ENCODE measurements at regions not wholly inside any gene's neighbourhood (a gene's known extent, or its start where the extent isn't known, plus 50 kb on each side); places are given as distances from the start of the nearest gene placed in this dataset.

GRCh38 chr12:127106041-127106440 is 1160.9 kb upstream of the TMEM132C start:
- Histone ChIP-seq H3K9ac (ENCODE audit: low read length) (no peak overlapping the region), H2AFZ (ENCODE audit: low read depth, low read length) (no peak overlapping the region), H3K4me2 (ENCODE audit: low read length) (peak overlapping the region; percentile 15), H3K9me2 (ENCODE audit: insufficient read depth, low read length) (no peaks in the 10 kb centered on the region), H3K9me3 (ENCODE audit: low read length) (no peaks in the 10 kb centered on the region), H4K20me1 (ENCODE audit: insufficient read depth) (no peaks in the 10 kb centered on the region), H3K36me3 (ENCODE audit: insufficient read depth, low read length) (no peaks in the 10 kb centered on the region), H3K27me3 (ENCODE audit: insufficient read depth, low read depth, low read length) (no peaks in the 10 kb centered on the region), H3K4me3 (ENCODE audit: low read length) (no peak overlapping the region), H3K27ac (ENCODE audit: low read length) (no peak overlapping the region), H3F3A (ENCODE audit: insufficient read depth, low read length, poor library complexity, severe bottlenecking) (no peaks in the 10 kb centered on the region), H3K79me2 (replicated peaks; ENCODE audit: insufficient read depth, low read length) (no peaks in the 10 kb centered on the region)
- peak; percentile 16 for TF ChIP-seq POLR2AphosphoS5 (IDR thresholded peaks at IDR 0.05)
- TF ChIP-seq CTCF (IDR thresholded peaks at IDR 0.05; ENCODE audit: poor library complexity, severe bottlenecking): no peak
- no peak for TF ChIP-seq RAD21 (conservative IDR thresholded peaks at IDR 0.05)
- TF ChIP-seq MXI1 (conservative IDR thresholded peaks at IDR 0.05; ENCODE audit: poor library complexity, severe bottlenecking): no peak
- no peak for TF ChIP-seq EZH2 (IDR thresholded peaks at IDR 0.05; ENCODE audit: borderline replicate concordance, insufficient read depth, low read length, poor library complexity, severe bottlenecking)
- no peak for TF ChIP-seq TAF1 (IDR thresholded peaks at IDR 0.05; ENCODE audit: low read depth)

- Histone ChIP-seq H3K4me3 (ENCODE audit: low read length) (no peak overlapping the region), H3K27me3 (ENCODE audit: insufficient read depth, low read depth, low read length) (no peaks in the 10 kb centered on the region), H4K20me1 (ENCODE audit: insufficient read depth) (no peaks in the 10 kb centered on the region), H3K4me2 (ENCODE audit: low read length) (no peak overlapping the region), H3K9me3 (ENCODE audit: low read length) (no peaks in the 10 kb centered on the region), H3K36me3 (ENCODE audit: insufficient read depth, low read length) (no peaks in the 10 kb centered on the region), H3K9me2 (ENCODE audit: insufficient read depth, low read length) (no peaks in the 10 kb centered on the region), H3K79me2 (replicated peaks; ENCODE audit: insufficient read depth, low read length) (no peaks in the 10 kb centered on the region), H3K27ac (ENCODE audit: low read length) (no peak overlapping the region), H2AFZ (ENCODE audit: low read depth, low read length) (no peak overlapping the region), H3F3A (ENCODE audit: insufficient read depth, low read length, poor library complexity, severe bottlenecking) (no peaks in the 10 kb centered on the region), H3K9ac (ENCODE audit: low read length) (no peak overlapping the region)
- no peak for TF ChIP-seq TAF1 (IDR thresholded peaks at IDR 0.05; ENCODE audit: low read depth)
- no peak for TF ChIP-seq EP300 (conservative IDR thresholded peaks at IDR 0.05; ENCODE audit: poor library complexity, severe bottlenecking)
- TF ChIP-seq EZH2 (IDR thresholded peaks at IDR 0.05; ENCODE audit: borderline replicate concordance, insufficient read depth, low read length, poor library complexity, severe bottlenecking): no peak
- no peak for TF ChIP-seq SMC3 (conservative IDR thresholded peaks at IDR 0.05; ENCODE audit: poor library complexity)
- TF ChIP-seq REST (IDR thresholded peaks at IDR 0.05; ENCODE audit: borderline replicate concordance): no peak
- no peak for TF ChIP-seq CTCF (IDR thresholded peaks at IDR 0.05; ENCODE audit: poor library complexity, severe bottlenecking)
- TF ChIP-seq POLR2AphosphoS5 (IDR thresholded peaks at IDR 0.05): no peak
- TF ChIP-seq MXI1 (conservative IDR thresholded peaks at IDR 0.05; ENCODE audit: poor library complexity, severe bottlenecking): no peak
- no peak for TF ChIP-seq RAD21 (conservative IDR thresholded peaks at IDR 0.05)
Measured at GRCh38 chr12:127106697-127107096, 1160.3 kb upstream of the TMEM132C start.
